GM19023 (cell line): ENCODE measurements at regions not wholly inside any gene's neighbourhood (a gene's known extent, or its start where the extent isn't known, plus 50 kb on each side); places are given as distances from the start of the nearest gene placed in this dataset.
A peak's percentile ranks its signal among the peaks of the same experiment; 100 is the strongest.

Experiments
- ATAC-seq: cut with Tn5 transposase; IDR thresholded peaks from one replicate; pipeline ENCODE4 v1.9.1; 2021; ENCODE audit warnings: mild to moderate bottlenecking, moderate library complexity; ENCODE audit not compliant: unreplicated experiment

DNA sequence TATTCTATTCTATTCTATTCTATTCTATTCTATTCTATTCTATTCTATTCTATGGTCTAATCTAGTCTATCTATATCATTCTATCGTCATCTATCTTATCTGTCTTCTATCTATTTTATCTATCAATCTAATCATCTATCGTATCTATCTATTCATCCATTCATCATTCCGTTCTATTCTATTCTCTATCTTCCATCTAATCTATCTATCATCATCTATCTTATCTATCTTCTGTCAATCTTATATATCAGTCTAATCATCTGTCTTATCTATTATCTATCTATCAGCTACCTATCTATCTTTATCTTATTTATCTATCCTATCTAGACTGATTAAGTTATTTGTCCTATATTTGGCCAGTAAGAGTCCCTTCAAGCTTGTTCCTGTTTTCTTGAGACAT lies 831.5 kb upstream of the TMEM132C start:
- no peak for ATAC-seq

DNA sequence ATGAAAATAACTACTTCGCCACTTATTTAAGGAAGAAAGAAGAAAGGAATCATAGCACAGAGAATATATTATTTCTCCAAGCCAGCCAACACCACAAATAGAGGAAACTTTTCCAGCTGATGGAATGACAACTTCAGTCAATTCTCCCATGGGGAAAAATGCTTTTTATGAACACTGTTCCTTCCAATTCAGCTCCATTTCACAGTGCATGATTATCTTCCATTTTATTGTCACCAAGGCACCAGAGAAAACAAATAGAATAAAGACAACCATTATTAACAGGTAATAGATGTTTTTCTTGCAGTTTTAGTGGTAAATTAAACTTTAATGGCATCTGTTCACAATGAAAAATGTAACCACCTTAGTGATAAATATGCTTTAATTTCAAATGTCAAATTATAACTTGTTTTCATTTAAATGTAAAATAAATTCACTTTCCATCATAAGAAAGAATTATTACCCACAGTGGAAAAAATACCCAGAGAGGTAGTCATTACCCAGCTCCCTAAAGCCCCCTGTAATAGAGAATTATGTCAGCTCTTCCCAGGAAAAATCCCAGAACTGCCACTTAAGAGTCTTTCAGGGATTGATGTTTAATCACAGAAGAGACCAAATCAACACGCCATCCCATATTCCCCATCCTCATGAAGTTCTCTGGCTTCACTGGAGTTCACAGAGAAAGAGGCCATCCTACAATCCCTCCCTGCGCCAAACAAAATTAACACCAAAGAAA lies 828.3 kb upstream of the TMEM132C start:
- ATAC-seq = no peak

- ATAC-seq = no peak
Observed at GRCh38 chr12:127445581-127446139, 821.3 kb upstream of the TMEM132C start.

DNA sequence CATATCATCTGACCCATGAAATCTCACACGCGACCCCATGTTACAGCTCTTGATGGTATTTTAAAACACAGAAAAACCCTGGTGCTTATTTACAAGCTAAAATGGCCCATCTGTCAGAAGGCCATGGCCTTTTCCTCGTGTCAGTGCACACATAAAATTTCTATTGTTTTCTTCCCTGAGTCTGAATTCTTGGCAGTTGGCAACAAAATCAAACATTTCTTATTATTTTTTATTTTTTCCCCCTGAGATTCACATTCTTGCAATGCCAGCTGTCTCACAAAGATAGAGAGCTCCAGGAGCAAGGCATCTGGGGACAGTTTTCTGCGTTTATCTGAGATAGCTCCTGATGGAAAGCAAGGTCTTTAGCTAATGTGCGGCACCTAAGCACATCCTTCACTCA lies 818.1 kb upstream of the TMEM132C start:
- ATAC-seq = no peak

- no peak for ATAC-seq
Observed at GRCh38 chr12:127450826-127451225, 816.1 kb upstream of the TMEM132C start.

- ATAC-seq = no peak
Observed at GRCh38 chr12:127455347-127456265, 811.4 kb upstream of the TMEM132C start.

DNA sequence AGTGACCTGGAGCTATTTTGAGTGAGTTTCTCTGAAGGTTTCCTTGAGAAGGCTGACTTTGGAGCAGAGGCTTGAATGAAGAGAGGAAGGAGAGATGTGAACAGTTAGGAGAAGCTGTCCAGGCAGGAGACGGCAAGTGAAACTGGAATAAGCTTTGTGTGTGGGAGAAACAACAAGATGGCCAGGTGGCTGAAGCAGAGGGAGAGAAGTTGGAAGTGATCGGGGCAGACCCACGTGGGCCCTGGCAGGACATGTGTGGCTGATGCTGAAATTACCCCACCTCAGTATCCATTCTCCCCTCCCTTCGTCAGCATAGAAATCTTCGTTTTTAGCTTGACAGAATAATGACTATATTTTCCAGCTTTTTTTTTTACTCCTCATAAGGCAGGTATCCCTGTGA lies 809.2 kb upstream of the TMEM132C start:
- ATAC-seq = no peak

GRCh38 chr12:127459166-127459565 lies 807.8 kb upstream of the TMEM132C start:
- no peak for ATAC-seq

DNA sequence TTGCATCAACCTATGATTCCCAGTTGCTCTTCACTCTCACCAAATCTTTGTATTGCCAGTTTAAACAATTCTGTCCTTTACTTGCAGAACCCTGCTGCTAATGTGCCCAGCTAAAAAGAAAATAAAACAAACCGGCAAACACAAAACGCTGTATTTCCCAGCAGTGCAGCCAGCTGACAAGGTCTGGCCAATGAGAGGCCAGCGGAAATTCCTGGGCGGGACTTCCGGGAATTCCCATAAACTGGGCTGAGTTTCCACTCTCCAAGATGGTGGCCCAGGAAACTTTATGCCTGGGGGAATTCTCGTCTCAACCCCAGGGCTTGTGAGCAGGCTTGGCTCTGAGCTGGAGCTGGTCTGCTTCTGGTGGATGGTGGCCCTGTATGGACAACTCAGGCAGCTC lies 807.3 kb upstream of the TMEM132C start:
- no peak for ATAC-seq

DNA sequence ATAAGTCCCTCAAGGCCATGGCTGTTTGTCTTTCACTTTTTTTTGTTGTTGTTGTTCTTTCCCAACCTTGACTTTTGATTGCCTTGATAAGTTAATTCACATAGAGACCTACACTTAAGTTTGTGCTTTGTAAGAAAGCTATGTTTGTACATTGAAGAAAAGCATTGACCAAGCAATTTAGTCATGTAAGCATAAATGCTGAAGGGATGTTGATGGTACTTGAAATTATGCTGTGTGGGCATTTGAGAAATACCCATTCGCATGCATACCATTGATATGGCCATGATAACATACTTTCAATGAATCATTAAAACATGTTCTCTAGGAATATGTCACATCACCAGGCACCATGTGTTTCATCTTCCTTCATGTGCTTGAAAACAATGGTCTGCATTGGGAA lies 803.7 kb upstream of the TMEM132C start:
- no peak for ATAC-seq

DNA sequence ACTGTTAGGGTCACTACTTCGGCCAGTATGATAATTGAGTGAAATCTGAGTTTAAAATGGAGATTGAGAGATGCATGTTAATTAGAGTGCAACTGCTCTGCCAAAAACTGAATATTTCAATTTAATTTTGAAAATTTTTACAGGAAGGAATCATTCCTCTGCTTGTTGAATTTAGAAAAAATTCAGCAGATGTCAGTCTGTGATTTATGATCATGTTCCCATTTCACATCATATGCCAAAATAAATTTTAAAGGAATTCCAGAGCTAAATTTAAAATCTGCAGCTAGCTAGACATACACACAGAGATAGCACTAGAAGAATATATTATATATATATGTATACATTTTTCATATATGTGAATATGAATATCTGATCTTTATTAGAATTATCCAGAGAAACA lies 797.6 kb upstream of the TMEM132C start:
- ATAC-seq = no peak

DNA sequence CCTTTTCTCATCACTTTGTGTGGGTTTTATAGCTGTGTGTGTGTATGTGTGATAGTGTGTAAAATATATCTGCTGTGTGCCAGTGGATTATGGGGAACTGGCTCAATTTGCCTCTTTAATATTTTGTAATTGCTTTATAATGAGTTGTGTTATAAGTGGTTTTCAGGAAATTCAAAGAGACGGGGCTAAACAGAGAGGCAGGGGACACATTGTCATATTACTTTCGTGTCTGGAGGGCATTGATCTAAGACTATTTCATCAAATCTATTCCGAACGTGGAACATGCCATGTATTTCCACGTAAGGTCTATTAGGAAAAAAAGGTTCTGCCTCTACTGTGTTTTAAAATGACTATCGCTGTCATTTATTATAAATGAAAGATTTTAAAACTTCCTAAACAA lies 793.2 kb upstream of the TMEM132C start:
- no peak for ATAC-seq

GRCh38 chr12:127479256-127479655 lies 787.7 kb upstream of the TMEM132C start:
- ATAC-seq = no peak

GRCh38 chr12:127480775-127481314 lies 786.1 kb upstream of the TMEM132C start:
- ATAC-seq = no peak

DNA sequence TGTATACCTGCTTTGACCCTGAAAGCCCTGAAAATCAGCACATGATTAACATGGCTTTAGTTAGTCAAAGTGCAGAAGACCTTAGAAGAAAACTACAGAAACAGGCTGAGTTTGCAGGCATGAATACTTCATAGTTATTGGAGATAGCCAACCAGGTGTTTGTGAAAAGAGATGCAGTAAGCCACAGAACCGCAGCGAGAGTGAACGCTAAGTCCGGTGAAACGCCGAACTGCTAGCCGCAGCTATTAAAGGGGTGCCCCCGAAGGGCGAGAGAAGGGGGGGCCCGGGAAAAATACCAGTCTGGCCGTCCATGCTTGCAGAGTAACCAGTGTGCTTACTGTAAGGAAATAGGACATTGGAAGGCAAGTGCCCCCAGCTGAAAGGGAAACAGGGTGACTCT lies 784.0 kb upstream of the TMEM132C start:
- ATAC-seq = no peak

DNA sequence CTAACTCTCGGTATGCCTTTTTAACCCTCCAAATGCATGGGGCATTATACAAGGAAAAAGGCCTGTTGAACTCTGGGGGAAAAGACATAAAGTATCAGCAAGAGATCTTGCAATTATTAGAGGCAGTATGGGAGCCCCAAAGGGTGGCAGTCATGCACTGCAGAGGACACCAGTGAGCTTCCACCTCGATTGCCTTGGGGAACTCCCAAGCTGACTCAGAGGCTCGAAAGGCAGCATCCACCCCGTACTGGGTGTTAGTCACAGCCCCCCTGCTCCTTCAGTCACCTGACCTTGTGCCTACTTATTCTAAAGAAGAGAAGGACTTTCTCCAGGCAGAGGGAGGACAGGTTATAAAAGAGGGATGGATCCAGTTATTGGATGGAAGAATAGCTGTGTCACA lies 781.4 kb upstream of the TMEM132C start:
- peak; percentile 62 for ATAC-seq

GRCh38 chr12:127487031-127487430 lies 779.9 kb upstream of the TMEM132C start:
- ATAC-seq = no peak

DNA sequence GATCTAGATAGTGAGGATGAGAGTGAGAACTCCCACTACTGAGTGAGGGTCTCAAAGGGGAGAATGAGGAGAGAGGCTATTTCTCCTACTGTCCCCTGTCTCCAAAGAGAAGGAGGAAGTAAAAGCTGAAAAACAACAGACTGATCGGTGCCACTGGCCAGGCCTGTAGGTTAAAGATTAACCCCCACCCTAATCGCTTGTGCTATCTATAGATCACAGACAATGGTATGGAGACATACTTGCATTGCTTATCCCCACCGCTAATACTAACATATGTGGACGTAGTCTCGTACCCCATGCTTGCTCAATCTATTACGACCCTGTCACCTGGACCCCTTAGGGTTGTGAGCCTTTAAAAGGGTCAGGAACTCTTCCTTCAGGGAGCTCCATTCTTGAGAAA lies 777.9 kb upstream of the TMEM132C start:
- no peak for ATAC-seq

- ATAC-seq = no peak
Observed at GRCh38 chr12:127494961-127495915, 771.7 kb upstream of the TMEM132C start.

- no peak for ATAC-seq
Observed at GRCh38 chr12:127496255-127496654, 770.7 kb upstream of the TMEM132C start.
